ENCODE measurements at regions not wholly inside any gene's neighbourhood (a gene's known extent, or its start where the extent isn't known, plus 50 kb on each side); places are given as distances from the start of the nearest gene placed in this dataset.

GRCh38 chr5:124919747-124920525 lies 173.5 kb upstream of the ZNF608 start:
- H3K36me3 ChIP-seq (ENCODE audit: control insufficient read depth, insufficient read depth, low read length) = no peaks in the 10 kb centered on the region
- H3K4me1 ChIP-seq = peaks cover 36% of the 10 kb centered on the region
- Mint-ChIP-seq H3K9me3 (ENCODE audit: unreplicated experiment) (peaks cover 22% of the 10 kb centered on the region), H3K27ac (ENCODE audit: unreplicated experiment) (no peak overlapping the region), H3K4me1 (ENCODE audit: low read depth, unreplicated experiment) (peaks cover 7% of the 10 kb centered on the region), H3K27me3 (ENCODE audit: insufficient read depth, unreplicated experiment) (no peaks in the 10 kb centered on the region), H3K4me3 (ENCODE audit: unreplicated experiment) (no peak overlapping the region), H3K36me3 (ENCODE audit: insufficient read depth, unreplicated experiment) (no peaks in the 10 kb centered on the region)
- TF ChIP-seq CTCF (IDR thresholded peaks at IDR 0.05; ENCODE audit: insufficient read depth in 1 of 2, low read depth in 1 of 2, low read length in 1 of 2, severe bottlenecking in 1 of 2, unreplicated experiment in 1 of 2) = no peak
- H3K9me3 ChIP-seq = no peaks in the 10 kb centered on the region
- ChIA-PET CTCF (no interaction called here), POLR2A (no interaction called here)
- intact Hi-C loops (cut with micrococcal nuclease; ENCODE audit: unreplicated experiment) = no loop called here
- no peaks in the 10 kb centered on the region for H3K27me3 ChIP-seq (replicated peaks; ENCODE audit: control insufficient read depth, insufficient read depth, low read length)
- no TSS peak for BruUV-seq (replicated peaks)
- no peak overlapping the region for H3K4me3 ChIP-seq (ENCODE audit: low read depth, low read length)
- no peak for DNase-seq

- peaks cover 47% of the 10 kb centered on the region for H3K4me1 ChIP-seq
- Mint-ChIP-seq H3K27me3 (ENCODE audit: insufficient read depth, unreplicated experiment) (no peaks in the 10 kb centered on the region), H3K9me3 (ENCODE audit: unreplicated experiment) (peaks cover 11% of the 10 kb centered on the region), H3K27ac (ENCODE audit: unreplicated experiment) (no peak overlapping the region), H3K4me3 (ENCODE audit: unreplicated experiment) (no peak overlapping the region), H3K4me1 (ENCODE audit: low read depth, unreplicated experiment) (peaks cover 16% of the 10 kb centered on the region), H3K36me3 (ENCODE audit: insufficient read depth, unreplicated experiment) (no peaks in the 10 kb centered on the region)
- TF ChIP-seq CTCF (IDR thresholded peaks at IDR 0.05; ENCODE audit: insufficient read depth in 1 of 2, low read depth in 1 of 2, low read length in 1 of 2, severe bottlenecking in 1 of 2, unreplicated experiment in 1 of 2) = no peak
- intact Hi-C loops (cut with micrococcal nuclease; ENCODE audit: unreplicated experiment) = no loop called here
- H3K9me3 ChIP-seq = no peaks in the 10 kb centered on the region
- BruUV-seq (replicated peaks) = no TSS peak
- no peak overlapping the region for H3K4me3 ChIP-seq (ENCODE audit: low read depth, low read length)
- CTCF ChIA-PET = no interaction called here
- no peaks in the 10 kb centered on the region for H3K36me3 ChIP-seq (ENCODE audit: control insufficient read depth, insufficient read depth, low read length)
- H3K27me3 ChIP-seq (replicated peaks; ENCODE audit: control insufficient read depth, insufficient read depth, low read length) = no peaks in the 10 kb centered on the region
- POLR2A ChIA-PET = no interaction called here
- DNase-seq = no peak
These were observed 174.6 kb upstream of the ZNF608 start for GRCh38 chr5:124920909-124921666.

GRCh38 chr5:124921694-124922093 lies 175.3 kb upstream of the ZNF608 start:
- Mint-ChIP-seq H3K27ac (ENCODE audit: unreplicated experiment) (no peak overlapping the region), H3K36me3 (ENCODE audit: insufficient read depth, unreplicated experiment) (no peaks in the 10 kb centered on the region), H3K4me3 (ENCODE audit: unreplicated experiment) (no peak overlapping the region), H3K9me3 (ENCODE audit: unreplicated experiment) (peaks cover 8% of the 10 kb centered on the region), H3K4me1 (ENCODE audit: low read depth, unreplicated experiment) (peaks cover 16% of the 10 kb centered on the region), H3K27me3 (ENCODE audit: insufficient read depth, unreplicated experiment) (no peaks in the 10 kb centered on the region)
- Histone ChIP-seq H3K36me3 (ENCODE audit: control insufficient read depth, insufficient read depth, low read length) (no peaks in the 10 kb centered on the region), H3K4me1 (peaks cover 53% of the 10 kb centered on the region), H3K4me3 (ENCODE audit: low read depth, low read length) (no peak overlapping the region), H3K27me3 (replicated peaks; ENCODE audit: control insufficient read depth, insufficient read depth, low read length) (no peaks in the 10 kb centered on the region), H3K9me3 (no peaks in the 10 kb centered on the region)
- no TSS peak for BruUV-seq (replicated peaks)
- TF ChIP-seq CTCF (IDR thresholded peaks at IDR 0.05; ENCODE audit: insufficient read depth in 1 of 2, low read depth in 1 of 2, low read length in 1 of 2, severe bottlenecking in 1 of 2, unreplicated experiment in 1 of 2) = no peak
- no peak for DNase-seq
- POLR2A ChIA-PET = no interaction called here
- intact Hi-C loops (cut with micrococcal nuclease; ENCODE audit: unreplicated experiment) = no loop called here
- CTCF ChIA-PET = no interaction called here
